ENCODE measurements at regions not wholly inside any gene's neighbourhood (a gene's known extent, or its start where the extent isn't known, plus 50 kb on each side); places are given as distances from the start of the nearest gene placed in this dataset.
A peak's percentile ranks its signal among the peaks of the same experiment; 100 is the strongest.

DNA sequence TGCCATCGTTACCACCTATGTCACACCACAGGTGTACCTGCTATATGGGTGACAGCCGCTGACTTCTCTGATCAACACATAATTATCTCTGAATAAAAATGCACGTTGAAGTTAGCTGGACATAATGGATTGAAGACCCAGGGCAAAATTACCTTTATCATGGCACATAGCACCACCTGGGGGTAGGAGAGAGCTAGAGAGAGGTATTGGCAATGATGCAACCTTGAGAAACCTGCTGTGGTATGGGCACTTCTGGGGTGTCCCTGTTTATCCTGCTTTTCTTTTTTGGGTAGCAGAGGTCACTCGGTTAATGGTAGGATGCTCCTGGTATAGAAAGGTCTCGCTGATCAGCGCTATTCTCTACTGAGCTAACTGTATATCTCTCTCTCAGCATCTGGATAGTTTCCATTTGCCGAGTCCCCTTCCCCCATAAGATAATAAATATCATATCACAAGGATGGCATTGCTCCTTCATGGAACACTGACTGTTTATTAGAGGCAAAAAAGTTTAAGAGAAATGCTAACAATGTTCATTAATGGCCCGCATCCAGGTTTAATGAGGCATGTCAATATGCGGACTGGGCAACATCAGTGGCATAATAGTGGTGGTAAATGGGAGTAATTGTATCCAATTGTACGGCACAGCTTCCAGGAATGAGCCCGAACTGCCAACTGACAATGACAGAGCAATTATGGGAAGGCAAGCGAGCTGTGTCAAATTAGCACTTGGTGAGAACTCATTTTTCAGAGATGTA lies 323.1 kb downstream of the TFEC start:
- no peak overlapping the region for H2BK15ac ChIP-seq (ENCODE audit: low read length)
- H3K4me3 ChIP-seq (ENCODE audit: extremely low read depth in 1 of 4, insufficient read depth in 2 of 4, low read depth in 3 of 4, low read length in 4 of 4), result no peak overlapping the region
- WGBS, 2 experiments (ENCODE audit: extremely low coverage in 1 of 2, insufficient coverage in 1 of 2, insufficient read length in 1 of 2, insufficient replicate concordance in 2 of 2, low coverage in 1 of 2, low lambda C conversion rate in 2 of 2, missing lambda C conversion rate in 1 of 2), result 85% methylated on average over 12 of the region's 12 CpGs; no CpG with 5 or more reads in 1 of the 2 experiments
- no peaks in the 10 kb centered on the region for H3K79me1 ChIP-seq (ENCODE audit: low read depth, low read length)
- no peaks in the 10 kb centered on the region for H4K20me1 ChIP-seq (replicated peaks in 1 of 2; ENCODE audit: control insufficient read depth in 1 of 2, insufficient read depth in 2 of 2, low read length in 2 of 2)
- H3K23me2 ChIP-seq (ENCODE audit: low read depth, low read length), result no peaks in the 10 kb centered on the region
- H3K9me3 ChIP-seq (ENCODE audit: insufficient read depth in 2 of 2, low read depth in 1 of 2, low read length in 1 of 2), result no peaks in the 10 kb centered on the region
- no peak overlapping the region for H3K4ac ChIP-seq (replicated peaks; ENCODE audit: insufficient read length, low read depth, low read length)
- TF ChIP-seq RAD21 (IDR thresholded peaks at IDR 0.05 in 1 of 2, conservative IDR thresholded peaks at IDR 0.05 in 1 of 2; ENCODE audit: low read depth in 2 of 2, low read length in 2 of 2) (peak; percentile 73 to 83), JUND (IDR thresholded peaks at IDR 0.05; ENCODE audit: low read length) (0 out of 2 replicates have a peak, but pooled peaks have one; percentile 65), CEBPB (IDR thresholded peaks at IDR 0.05; ENCODE audit: low read depth, low read length) (peak; percentile 97), RFX5 (IDR thresholded peaks at IDR 0.05; ENCODE audit: borderline replicate concordance, low read depth, low read length) (no peak)
- TF ChIP-seq, protein P1, sequence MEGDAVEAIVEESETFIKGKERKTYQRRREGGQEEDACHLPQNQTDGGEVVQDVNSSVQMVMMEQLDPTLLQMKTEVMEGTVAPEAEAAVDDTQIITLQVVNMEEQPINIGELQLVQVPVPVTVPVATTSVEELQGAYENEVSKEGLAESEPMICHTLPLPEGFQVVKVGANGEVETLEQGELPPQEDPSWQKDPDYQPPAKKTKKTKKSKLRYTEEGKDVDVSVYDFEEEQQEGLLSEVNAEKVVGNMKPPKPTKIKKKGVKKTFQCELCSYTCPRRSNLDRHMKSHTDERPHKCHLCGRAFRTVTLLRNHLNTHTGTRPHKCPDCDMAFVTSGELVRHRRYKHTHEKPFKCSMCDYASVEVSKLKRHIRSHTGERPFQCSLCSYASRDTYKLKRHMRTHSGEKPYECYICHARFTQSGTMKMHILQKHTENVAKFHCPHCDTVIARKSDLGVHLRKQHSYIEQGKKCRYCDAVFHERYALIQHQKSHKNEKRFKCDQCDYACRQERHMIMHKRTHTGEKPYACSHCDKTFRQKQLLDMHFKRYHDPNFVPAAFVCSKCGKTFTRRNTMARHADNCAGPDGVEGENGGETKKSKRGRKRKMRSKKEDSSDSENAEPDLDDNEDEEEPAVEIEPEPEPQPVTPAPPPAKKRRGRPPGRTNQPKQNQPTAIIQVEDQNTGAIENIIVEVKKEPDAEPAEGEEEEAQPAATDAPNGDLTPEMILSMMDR (IDR thresholded peaks at IDR 0.05; ENCODE audit: control extremely low read depth in 1 of 3, insufficient read depth in 1 of 3, low read depth in 1 of 3, low read length in 3 of 3), result peak in 2 of 3 experiments; percentile 52 to 53; a peak in 3 of 4 replicates
- TF ChIP-seq, protein P2, sequence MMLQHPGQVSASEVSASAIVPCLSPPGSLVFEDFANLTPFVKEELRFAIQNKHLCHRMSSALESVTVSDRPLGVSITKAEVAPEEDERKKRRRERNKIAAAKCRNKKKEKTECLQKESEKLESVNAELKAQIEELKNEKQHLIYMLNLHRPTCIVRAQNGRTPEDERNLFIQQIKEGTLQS (IDR thresholded peaks at IDR 0.05; ENCODE audit: insufficient read depth, low read depth, low read length), result peak; percentile 94
- TF ChIP-seq, protein P3, sequence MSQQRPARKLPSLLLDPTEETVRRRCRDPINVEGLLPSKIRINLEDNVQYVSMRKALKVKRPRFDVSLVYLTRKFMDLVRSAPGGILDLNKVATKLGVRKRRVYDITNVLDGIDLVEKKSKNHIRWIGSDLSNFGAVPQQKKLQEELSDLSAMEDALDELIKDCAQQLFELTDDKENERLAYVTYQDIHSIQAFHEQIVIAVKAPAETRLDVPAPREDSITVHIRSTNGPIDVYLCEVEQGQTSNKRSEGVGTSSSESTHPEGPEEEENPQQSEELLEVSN (IDR thresholded peaks at IDR 0.05), result no peak
- H3K36me3 ChIP-seq (ENCODE audit: control insufficient read depth in 2 of 4, insufficient read depth in 4 of 4, low read length in 3 of 4), result no peaks in the 10 kb centered on the region
- H2BK20ac ChIP-seq (ENCODE audit: low read length), result no peak overlapping the region
- H2BK5ac ChIP-seq (ENCODE audit: low read depth, low read length), result no peak overlapping the region
- H2AFZ ChIP-seq (ENCODE audit: low read length), result no peak overlapping the region
- CTCF ChIA-PET (ENCODE audit: partially characterized antibody), result interaction anchor here (0.7 to 2.1 kb wide), 26 partner anchors 9 to 1338 kb away, joined by 3 to 16 read pairs (median 3); no protein-coding TSS in a partner anchor
- no peak overlapping the region for H3K56ac ChIP-seq (replicated peaks; ENCODE audit: insufficient read length, low read depth, low read length)
- peak overlapping the region; percentile 77; the same call in 1 of the 2 replicates for H2BK12ac ChIP-seq (ENCODE audit: low read depth, low read length)
- no peak overlapping the region for H4K8ac ChIP-seq (ENCODE audit: extremely low read depth, insufficient read depth, low read length)
- POLR2A ChIA-PET (ENCODE audit: partially characterized antibody), result no interaction called here
- H4K5ac ChIP-seq (ENCODE audit: insufficient read length, low read depth, low read length), result no peak overlapping the region
- no peak overlapping the region for H4K91ac ChIP-seq (replicated peaks; ENCODE audit: insufficient read length, low read length)
- no peak overlapping the region for H3K4me2 ChIP-seq (ENCODE audit: insufficient read depth in 1 of 2, low read depth in 2 of 2, low read length in 2 of 2)
- H3K9ac ChIP-seq (replicated peaks in 1 of 4; ENCODE audit: extremely low read depth in 1 of 4, low read depth in 3 of 4, low read length in 3 of 4), result no peak overlapping the region
- no peak overlapping the region for H3K14ac ChIP-seq (ENCODE audit: insufficient read length)
- no peak overlapping the region for H3K18ac ChIP-seq (ENCODE audit: extremely low read depth, low read length)
- no peak overlapping the region for H2BK120ac ChIP-seq (replicated peaks; ENCODE audit: low read depth, low read length)
- H2AK5ac ChIP-seq (ENCODE audit: low read depth, low read length), result no peak overlapping the region; the same call in 1 of the 2 replicates
- no peak overlapping the region for H3K27ac ChIP-seq (ENCODE audit: low read depth, low read length)
- no peaks in the 10 kb centered on the region for H3K4me1 ChIP-seq (replicated peaks in 1 of 4; ENCODE audit: control insufficient read depth in 3 of 4, insufficient read depth in 4 of 4, low read length in 3 of 4)
- no peaks in the 10 kb centered on the region for H3K27me3 ChIP-seq (replicated peaks in 1 of 4; ENCODE audit: control insufficient read depth in 3 of 4, extremely low read depth in 1 of 4, insufficient read depth in 3 of 4, low read length in 3 of 4)
- DNase-seq (ENCODE audit: low read depth in 1 of 2, low spot score in 2 of 2), result peak in 1 of 2 experiments; percentile 1
- peak; percentile 57 for FAIRE-seq
- no peak overlapping the region for H3K23ac ChIP-seq (ENCODE audit: insufficient read length)
- no peaks in the 10 kb centered on the region for H3K79me2 ChIP-seq (ENCODE audit: control insufficient read depth in 1 of 2, insufficient read depth in 2 of 2, low read length in 2 of 2)
